GM23338 (cell line): ENCODE measurements at regions not wholly inside any gene's neighbourhood (a gene's known extent, or its start where the extent isn't known, plus 50 kb on each side); places are given as distances from the start of the nearest gene placed in this dataset.

Experiments used
- ATAC-seq: fragments of 200-7000 bp; cut with Tn5 transposase; 3 replicates; pipeline ENCODE4 v1.9.1; 2020
- DNase-seq: peaks from one replicate; pipeline ENCODE4 v3.0.0-alpha.2; 2015; ENCODE audit warnings: low spot score
- H2AFZ ChIP-seq: fragments of 200-600 bp; sonication (generic); 2 replicates; pipeline ENCODE4 v1.8.0; 2016; ENCODE audit warnings: antibody characterized with exemption, mild to moderate bottlenecking, moderate library complexity
- H3F3A ChIP-seq: fragments of 200-600 bp; sonication (generic); replicated peaks from 2 replicates; pipeline ENCODE4 v1.8.0; 2017; ENCODE audit warnings: antibody characterized with exemption, mixed run types, low read depth
- H3K27ac ChIP-seq: fragments of 200-600 bp; sonication (generic); 2 replicates; pipeline ENCODE4 v1.6.1; 2016; ENCODE audit warnings: low read depth
- H3K27me3 ChIP-seq: fragments of 200-600 bp; sonication (generic); 2 replicates; pipeline ENCODE4 v1.8.0; 2016; ENCODE audit warnings: mild to moderate bottlenecking, mixed run types, moderate library complexity; ENCODE audit not compliant: insufficient read depth
- H3K36me3 ChIP-seq: fragments of 200-600 bp; sonication (generic); 2 replicates; pipeline ENCODE4 v1.8.0; 2016; ENCODE audit warnings: mild to moderate bottlenecking; ENCODE audit not compliant: insufficient read depth
- H3K4me1 ChIP-seq: fragments of 200-600 bp; sonication (generic); 2 replicates; pipeline ENCODE4 v1.8.0; 2016; ENCODE audit warnings: mild to moderate bottlenecking, moderate library complexity; ENCODE audit not compliant: insufficient read depth
- H3K4me2 ChIP-seq: fragments of 200-600 bp; sonication (generic); 2 replicates; pipeline ENCODE4 v1.7.1; 2017; ENCODE audit warnings: mixed run types
- H3K4me3 ChIP-seq: fragments of 200-600 bp; sonication (generic); 2 replicates; pipeline ENCODE4 v1.6.1; 2016; ENCODE audit warnings: mixed run types
- H3K79me2 ChIP-seq: fragments of 200-600 bp; sonication (generic); replicated peaks from 2 replicates; pipeline ENCODE4 v1.8.0; 2017; ENCODE audit warnings: mild to moderate bottlenecking; ENCODE audit not compliant: insufficient read depth
- H3K9me2 ChIP-seq: fragments of 200-600 bp; sonication (generic); 2 replicates; pipeline ENCODE4 v1.8.0; 2017; ENCODE audit not compliant: insufficient read depth
- H4K20me1 ChIP-seq: fragments of 200-600 bp; sonication (generic); replicated peaks from 2 replicates; pipeline ENCODE4 v1.8.0; 2017; ENCODE audit warnings: mild to moderate bottlenecking; ENCODE audit not compliant: insufficient read depth
- H3K27ac Mint-ChIP-seq: 2 replicates; pipeline ENCODE4 v1.8.0; 2020; ENCODE audit warnings: inconsistent platforms, mild to moderate bottlenecking, moderate library complexity, mixed read lengths
- H3K27me3 Mint-ChIP-seq: 3 replicates; pipeline ENCODE4 v1.8.0; 2022; ENCODE audit warnings: low read depth, mild to moderate bottlenecking, moderate library complexity, mixed read lengths, inconsistent platforms; ENCODE audit not compliant: insufficient read depth, poor library complexity
- H3K36me3 Mint-ChIP-seq: 3 replicates; pipeline ENCODE4 v1.8.0; 2021; ENCODE audit warnings: low read depth, mild to moderate bottlenecking, inconsistent platforms, moderate library complexity, mixed read lengths
- H3K4me1 Mint-ChIP-seq: 3 replicates; pipeline ENCODE4 v1.8.0; 2020; ENCODE audit warnings: mild to moderate bottlenecking, inconsistent platforms, mixed read lengths
- H3K4me3 Mint-ChIP-seq: 3 replicates; pipeline ENCODE4 v1.8.0; 2021; ENCODE audit warnings: moderate library complexity, mild to moderate bottlenecking, inconsistent platforms, mixed read lengths
- H3K9me3 Mint-ChIP-seq: 3 replicates; pipeline ENCODE4 v1.8.0; 2020; ENCODE audit warnings: moderate library complexity, mild to moderate bottlenecking, inconsistent platforms, mixed read lengths
- CREB1 ChIP-seq: fragments of 250-450 bp; sonication (Bioruptor Pico); IDR thresholded peaks from 2 replicates; pipeline ENCODE4 v1.5.0; 2020; ENCODE audit warnings: low read depth, mild to moderate bottlenecking, moderate library complexity
- CTCF ChIP-seq, 2 experiments: fragments of 200-600 bp in 1 of 2; sonication (generic) in 1 of 2; conservative IDR thresholded peaks; 2 replicates each; pipeline versions ENCODE4 v1.5.1 to v1.6.1; 2016 to 2017; ENCODE audit warnings: antibody characterized with exemption in 2 of 2, low read depth in 2 of 2, mild to moderate bottlenecking in 2 of 2, moderate library complexity in 1 of 2
- EZH2 ChIP-seq: fragments of 200-600 bp; sonication (generic); IDR thresholded peaks from one replicate; pipeline ENCODE4 v1.8.0; 2017; ENCODE audit warnings: antibody characterized with exemption, mild to moderate bottlenecking, low read depth; ENCODE audit not compliant: unreplicated experiment
- JUNB ChIP-seq: IDR thresholded peaks from one replicate; pipeline ENCODE4 v1.6.1; 2016; ENCODE audit warnings: antibody characterized with exemption; ENCODE audit not compliant: unreplicated experiment
- NANOG ChIP-seq: IDR thresholded peaks from 2 replicates; pipeline ENCODE4 v1.6.1; 2016; ENCODE audit warnings: antibody characterized with exemption, borderline replicate concordance
- REST ChIP-seq: IDR thresholded peaks from one replicate; pipeline ENCODE4 v1.6.1; 2018; ENCODE audit warnings: antibody characterized with exemption; ENCODE audit not compliant: unreplicated experiment
- STAT1 ChIP-seq: IDR thresholded peaks from one replicate; pipeline ENCODE4 v1.6.1; 2016; ENCODE audit warnings: antibody characterized with exemption; ENCODE audit not compliant: unreplicated experiment
- ZNF114 ChIP-seq: fragments of 250-450 bp; sonication (Bioruptor Pico); IDR thresholded peaks from 2 replicates; pipeline ENCODE4 v1.5.0; 2020; ENCODE audit warnings: mild to moderate bottlenecking, moderate library complexity
- ZNF331 ChIP-seq: fragments of 250-450 bp; sonication (Bioruptor Pico); IDR thresholded peaks from 2 replicates; pipeline ENCODE4 v1.5.0; 2020; ENCODE audit warnings: low read depth, mild to moderate bottlenecking, moderate library complexity

GRCh38 chr11:21969841-21970240 is 223.0 kb upstream of the ANO5 start:
- Histone ChIP-seq H3K27ac (no peak overlapping the region), H3K4me3 (no peak overlapping the region), H3F3A (no peaks in the 10 kb centered on the region), H3K4me1 (no peaks in the 10 kb centered on the region), H3K4me2 (no peak overlapping the region), H3K36me3 (no peaks in the 10 kb centered on the region), H3K79me2 (no peaks in the 10 kb centered on the region), H4K20me1 (no peaks in the 10 kb centered on the region), H3K9me2 (no peaks in the 10 kb centered on the region; the same call in 1 of the 2 replicates), H3K27me3 (no peaks in the 10 kb centered on the region), H2AFZ (no peak overlapping the region)
- ATAC-seq: no peak
- Mint-ChIP-seq H3K27me3 (peaks cover 3% of the 10 kb centered on the region), H3K4me1 (peaks cover 3% of the 10 kb centered on the region; the same call in 2 of the 3 replicates), H3K36me3 (no peaks in the 10 kb centered on the region), H3K27ac (no peak overlapping the region), H3K9me3 (no peaks in the 10 kb centered on the region), H3K4me3 (no peak overlapping the region)
- DNase-seq: no peak
- TF ChIP-seq STAT1: no peak

GRCh38 chr11:21975242-21975641 is 217.6 kb upstream of the ANO5 start:
- peak overlapping the region; percentile 83 for H2AFZ ChIP-seq
- no peak overlapping the region for H3K27ac ChIP-seq
- H3K4me2 ChIP-seq: no peak overlapping the region
- no peaks in the 10 kb centered on the region; the same call in none of the 2 replicates for H3K9me2 ChIP-seq
- H3K4me1 Mint-ChIP-seq: peaks cover 8% of the 10 kb centered on the region; the same call in 2 of the 3 replicates
- ATAC-seq: peak; percentile 68
- no peaks in the 10 kb centered on the region for H3K36me3 ChIP-seq
- H3K27ac Mint-ChIP-seq: peak overlapping the region; percentile 26
- DNase-seq: no peak
- no peaks in the 10 kb centered on the region for H3K27me3 Mint-ChIP-seq
- no peaks in the 10 kb centered on the region for H3K9me3 Mint-ChIP-seq
- 0 out of 2 replicates have a peak, but pooled peaks cover 5% of the 10 kb centered on the region for H3K4me1 ChIP-seq
- no peak overlapping the region for H3K4me3 ChIP-seq
- no peaks in the 10 kb centered on the region for H3K36me3 Mint-ChIP-seq
- TF ChIP-seq JUNB (no peak), ZNF331 (CRISPR knock-in tag) (no peak), ZNF114 (CRISPR knock-in tag) (no peak), EZH2 (no peak), STAT1 (no peak), CREB1 (no peak), REST (no peak), NANOG (no peak), CTCF (conservative IDR thresholded peaks at IDR 0.05; ENCODE audit: low read depth in 2 of 2) (no peak)
- no peaks in the 10 kb centered on the region for H3K27me3 ChIP-seq
- H3K79me2 ChIP-seq: no peaks in the 10 kb centered on the region
- no peaks in the 10 kb centered on the region for H3F3A ChIP-seq
- H3K4me3 Mint-ChIP-seq: no peak overlapping the region
- H4K20me1 ChIP-seq: no peaks in the 10 kb centered on the region
